Fibroblast of gingiva (primary cell): ENCODE measurements at regions not wholly inside any gene's neighbourhood (a gene's known extent, or its start where the extent isn't known, plus 50 kb on each side); places are given as distances from the start of the nearest gene placed in this dataset.

Source experiments
- DNase-seq: peaks from one replicate; pipeline ENCODE4 v3.0.0-alpha.2; 2011; ENCODE audit warnings: low read depth

DNA sequence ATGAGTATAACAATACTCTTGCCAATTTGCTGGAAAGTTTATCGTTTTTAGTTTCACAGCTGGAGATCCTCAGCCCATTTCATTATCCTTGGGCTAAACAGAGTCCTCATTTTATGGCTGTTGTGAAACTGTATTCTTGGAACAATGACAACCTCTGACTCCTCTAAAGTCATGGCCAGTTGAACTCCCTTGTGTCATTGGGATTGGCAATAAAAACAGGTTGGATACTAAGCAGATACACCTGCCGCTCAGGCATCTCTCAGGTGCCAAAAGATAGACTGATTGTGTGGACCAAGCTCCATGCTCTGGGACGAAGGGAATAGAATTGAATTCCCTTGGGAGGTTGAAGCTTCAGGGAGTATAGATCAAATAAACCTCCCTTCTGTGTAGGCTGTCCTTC lies 182.2 kb downstream of the WDR11 start:
- DNase-seq = no peak

DNA sequence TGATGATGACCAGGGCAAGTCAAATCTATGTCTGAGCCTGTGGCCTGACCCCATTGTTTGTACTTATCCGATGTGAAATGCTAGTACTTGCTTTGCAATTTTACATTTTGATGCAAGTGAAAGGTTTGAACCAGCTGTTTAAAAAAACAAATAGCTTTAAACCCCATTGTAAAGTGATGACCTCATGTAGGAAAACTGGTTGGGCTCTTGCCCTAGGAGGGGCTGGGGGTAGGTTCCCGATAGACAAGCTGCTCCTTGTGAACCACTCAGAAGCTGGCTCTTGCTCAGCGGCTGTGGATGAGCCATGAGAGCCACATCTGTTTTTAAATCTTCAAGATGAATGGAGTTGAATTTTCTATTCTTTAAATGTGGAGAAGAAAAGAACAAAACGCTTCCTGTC lies 185.3 kb downstream of the WDR11 start:
- DNase-seq = no peak

DNA sequence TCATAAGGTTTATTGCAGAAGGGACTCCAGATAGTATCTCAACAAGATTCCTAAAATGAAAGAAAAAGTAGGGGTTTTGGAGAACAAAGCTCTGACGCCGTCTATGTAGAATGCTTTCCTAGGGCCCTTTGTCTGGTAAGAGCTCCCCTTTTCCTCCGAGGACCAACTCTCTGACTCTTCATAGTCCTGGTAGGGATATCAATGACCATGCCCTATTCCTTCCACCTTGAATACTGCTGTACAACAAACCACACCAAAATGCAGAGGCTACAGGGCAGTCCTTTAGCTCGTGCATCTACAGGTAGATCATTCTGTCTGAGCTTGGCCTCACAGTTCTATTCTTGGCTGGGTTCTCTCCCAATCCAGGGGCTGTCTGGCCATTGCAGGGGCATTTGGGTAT lies 190.3 kb downstream of the WDR11 start:
- no peak for DNase-seq

DNA sequence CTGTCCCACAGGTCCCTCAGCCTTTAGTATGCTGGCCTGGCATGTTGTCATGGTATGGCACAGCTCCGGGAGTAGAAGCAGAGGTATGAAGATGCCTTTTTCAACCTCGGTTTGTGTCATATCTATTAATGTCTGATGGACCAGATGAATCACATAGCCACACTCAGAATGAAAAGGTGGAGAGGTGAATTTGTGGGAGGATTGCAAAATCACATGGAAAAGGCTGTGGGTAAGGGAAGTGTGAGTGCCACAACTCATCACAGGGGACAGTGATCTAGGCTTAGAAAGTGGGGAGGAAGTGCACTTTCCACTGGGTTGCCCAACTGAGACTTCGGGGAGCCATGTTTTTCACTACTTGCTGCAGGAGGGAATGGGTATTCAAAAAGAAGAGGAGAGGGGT lies 190.7 kb downstream of the WDR11 start:
- DNase-seq = no peak

DNA sequence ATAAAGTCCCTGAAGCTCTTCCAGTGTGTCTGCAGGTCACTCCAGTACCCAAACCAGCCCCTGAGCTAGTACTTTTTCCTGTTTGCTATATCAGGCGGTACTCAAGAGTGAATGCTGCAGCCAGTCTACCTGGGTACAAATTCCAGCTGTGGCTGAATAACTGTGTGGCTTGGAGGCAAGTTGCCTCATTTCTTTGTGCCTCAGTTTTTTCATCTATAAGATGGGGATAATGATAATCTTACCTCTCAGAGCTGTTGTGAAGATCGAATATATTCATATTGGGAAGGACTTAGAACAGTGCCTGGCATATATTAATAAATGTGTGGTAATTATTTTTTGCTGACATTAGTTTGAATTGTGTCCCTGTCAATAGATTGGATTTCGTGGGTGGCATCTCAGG lies 191.2 kb downstream of the WDR11 start:
- no peak for DNase-seq

DNA sequence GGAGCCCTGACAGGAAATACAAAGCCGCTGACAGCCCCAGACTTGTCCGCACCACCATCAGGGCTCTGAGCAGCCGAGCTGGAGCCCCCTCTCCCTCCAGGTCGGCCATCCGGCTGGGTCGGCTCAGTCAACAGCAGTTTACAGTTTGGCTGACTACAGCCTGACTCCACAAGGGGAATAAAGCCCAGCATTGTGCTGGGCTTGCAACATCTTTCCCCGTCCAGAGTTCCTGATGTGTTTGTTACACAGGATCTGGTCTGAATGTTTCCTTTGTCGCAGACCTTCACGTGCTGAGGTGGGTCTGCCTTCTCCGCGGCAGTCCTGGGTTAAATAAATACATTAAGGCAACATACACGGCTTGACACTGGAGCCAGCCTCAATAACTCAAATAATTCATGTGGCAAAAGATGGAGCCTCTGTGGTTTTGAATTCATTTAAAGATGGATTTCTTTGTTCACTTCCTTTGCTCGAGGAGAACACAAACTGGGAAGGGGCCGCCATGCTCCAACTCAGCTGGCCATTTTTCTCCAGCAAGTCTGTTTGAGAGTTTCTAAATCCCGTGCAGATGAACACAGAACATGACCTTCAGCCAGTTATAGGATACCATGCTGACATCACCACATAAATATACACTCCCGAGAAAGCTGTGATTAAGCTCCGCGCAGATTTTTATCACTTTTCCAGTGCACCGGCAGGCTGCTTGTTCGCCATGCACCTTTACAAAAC lies 192.1 kb downstream of the WDR11 start:
- DNase-seq = no peak

DNA sequence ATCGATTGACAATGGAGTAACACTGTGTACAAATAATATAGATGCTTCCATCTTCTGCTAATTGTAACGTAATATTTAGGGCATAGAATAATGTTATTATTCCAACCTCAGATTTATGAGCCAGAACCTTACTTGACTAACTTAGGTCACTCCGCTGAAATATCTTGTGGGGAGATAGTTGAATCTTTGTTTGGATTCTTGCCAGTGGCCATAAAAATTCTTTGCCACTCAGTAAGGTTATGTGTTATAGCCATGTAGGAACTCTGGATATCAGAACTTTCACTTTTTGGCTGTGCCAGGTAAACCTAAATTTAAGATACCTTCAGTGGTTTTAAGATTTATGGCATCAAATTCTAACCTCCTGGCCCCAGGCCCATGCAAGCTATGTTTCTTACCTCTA lies 197.6 kb downstream of the WDR11 start:
- DNase-seq = no peak

DNA sequence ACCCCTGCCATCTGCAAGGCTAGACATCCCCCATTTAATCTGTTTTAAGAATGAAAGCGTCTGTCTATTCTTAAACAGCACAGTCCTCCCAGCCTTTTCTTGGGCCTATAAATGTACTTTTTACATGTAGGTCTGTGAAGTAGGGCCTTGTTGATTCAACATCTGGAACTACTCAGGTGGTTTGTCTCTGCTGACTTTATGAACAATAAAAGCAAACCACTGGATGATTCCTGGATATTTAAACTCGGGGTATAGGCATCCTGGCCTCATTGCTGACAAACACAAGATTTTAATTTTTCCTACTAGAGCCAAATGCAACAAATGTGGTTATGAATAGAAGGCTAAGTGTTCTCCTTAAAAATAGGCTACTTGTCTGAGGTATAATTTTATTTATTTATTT lies 198.3 kb downstream of the WDR11 start:
- no peak for DNase-seq

GRCh38 chr10:121049923-121050322 lies 198.8 kb downstream of the WDR11 start:
- no peak for DNase-seq

DNA sequence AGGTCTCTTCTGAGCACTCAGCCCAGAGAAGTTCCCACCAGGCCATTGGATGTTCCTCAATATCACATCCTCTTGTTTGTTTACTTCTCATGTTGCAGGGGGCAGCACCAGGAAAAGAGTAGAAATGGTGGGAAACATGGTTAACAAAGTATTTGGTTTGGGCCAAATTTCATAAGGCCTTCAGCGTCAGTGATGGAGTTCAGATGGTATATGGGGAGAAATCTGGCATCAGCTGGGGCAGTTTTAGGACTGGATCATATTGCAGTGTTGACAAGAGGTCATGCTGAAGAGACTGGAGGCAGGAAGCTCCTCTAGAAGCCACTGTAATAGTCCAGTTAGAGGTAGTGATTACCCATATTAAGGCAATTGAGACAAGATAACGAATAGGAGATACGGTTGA lies 200.0 kb downstream of the WDR11 start:
- DNase-seq = no peak

DNA sequence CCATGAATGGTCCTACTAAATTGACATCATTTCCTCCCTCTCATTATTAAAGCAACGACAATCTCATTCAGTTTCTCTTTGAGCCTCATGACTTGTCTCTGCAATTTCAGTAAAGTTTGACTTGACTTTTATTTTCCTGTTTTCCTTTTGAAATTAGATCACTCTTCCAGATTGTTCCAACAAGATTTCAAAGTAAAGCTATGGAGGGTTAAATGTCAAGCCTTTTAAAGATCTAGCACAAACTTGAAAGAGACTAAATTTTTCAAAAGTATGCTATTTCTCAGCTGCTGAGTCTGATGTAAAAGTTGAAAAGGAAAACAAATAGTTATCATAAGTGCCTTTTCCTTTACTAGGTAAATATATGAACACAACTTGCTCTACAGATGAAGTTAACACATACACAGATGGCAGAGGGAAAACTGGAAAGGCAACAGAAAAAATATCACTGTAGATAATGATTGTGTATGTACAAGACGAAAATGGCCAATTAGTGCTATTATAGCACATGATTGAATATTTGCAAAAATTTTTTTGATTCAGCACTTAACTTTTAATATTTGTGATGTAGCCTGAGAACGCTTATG lies 200.6 kb downstream of the WDR11 start:
- DNase-seq = no peak

- no peak for DNase-seq
Observed at GRCh38 chr10:121053151-121053550, 202.0 kb downstream of the WDR11 start.

DNA sequence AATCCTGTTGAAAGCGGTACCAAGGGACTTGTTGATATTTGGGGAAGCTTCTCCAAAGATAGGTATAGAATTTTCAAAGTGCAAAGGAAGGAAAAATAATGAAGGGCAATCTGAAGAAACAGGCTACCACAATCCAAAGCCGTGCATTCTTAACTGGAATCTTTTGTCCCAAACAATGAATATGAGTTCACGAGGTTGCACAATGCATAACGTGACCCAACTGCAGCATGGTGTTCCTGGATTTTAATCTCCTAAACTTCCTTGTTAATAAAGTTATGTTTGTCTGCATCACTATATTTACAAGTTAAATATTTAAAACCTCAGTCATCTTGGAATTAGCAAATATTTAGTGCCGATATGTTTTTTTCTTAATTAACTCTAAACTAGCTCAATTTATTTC lies 203.7 kb downstream of the WDR11 start:
- peak; percentile 7 for DNase-seq

- no peak for DNase-seq
Observed at GRCh38 chr10:121057269-121057668, 206.1 kb downstream of the WDR11 start.

GRCh38 chr10:121058082-121058481 lies 206.9 kb downstream of the WDR11 start:
- no peak for DNase-seq

DNA sequence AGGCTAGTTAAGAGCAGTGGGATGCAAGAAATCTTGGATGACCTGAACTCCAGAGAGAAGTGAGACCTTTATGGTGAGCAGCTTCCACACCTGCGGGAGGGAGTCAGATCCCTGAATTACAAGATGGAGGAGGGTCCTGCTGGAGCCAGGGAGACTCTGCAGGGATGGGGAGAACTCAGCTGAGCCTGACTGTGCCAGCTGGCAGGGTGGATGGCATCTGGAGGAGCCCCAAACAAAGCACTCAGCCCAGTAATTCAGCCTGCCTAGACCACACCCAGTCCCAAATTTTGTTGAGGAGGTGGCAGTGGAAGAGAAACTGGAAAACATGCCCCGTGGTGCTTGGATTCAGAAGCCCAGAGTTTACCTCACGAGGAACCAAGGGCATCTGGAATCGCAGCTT lies 208.2 kb downstream of the WDR11 start:
- no peak for DNase-seq

GRCh38 chr10:121062115-121062514 lies 211.0 kb downstream of the WDR11 start:
- no peak for DNase-seq

DNA sequence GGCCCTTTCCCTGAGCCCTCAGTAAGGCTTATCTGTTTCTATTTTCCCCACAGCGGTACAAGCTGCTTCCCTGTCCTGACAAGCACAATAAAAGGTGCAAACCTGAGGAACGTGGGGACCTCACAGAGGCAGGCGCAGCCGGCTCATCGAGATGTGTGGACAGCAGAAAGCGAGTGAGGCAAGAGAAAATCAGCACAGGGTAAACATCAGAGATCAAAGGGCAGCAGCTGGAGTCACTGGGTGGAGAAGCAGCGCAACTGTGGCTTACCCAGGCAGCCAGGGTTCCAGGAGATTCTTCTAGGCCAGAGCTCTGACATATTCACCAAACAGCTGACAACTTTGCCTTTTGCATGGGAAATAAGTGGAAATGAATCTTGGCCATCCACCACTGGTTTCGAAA lies 212.6 kb downstream of the WDR11 start:
- no peak for DNase-seq

GRCh38 chr10:121064491-121064890 lies 213.3 kb downstream of the WDR11 start:
- no peak for DNase-seq

DNA sequence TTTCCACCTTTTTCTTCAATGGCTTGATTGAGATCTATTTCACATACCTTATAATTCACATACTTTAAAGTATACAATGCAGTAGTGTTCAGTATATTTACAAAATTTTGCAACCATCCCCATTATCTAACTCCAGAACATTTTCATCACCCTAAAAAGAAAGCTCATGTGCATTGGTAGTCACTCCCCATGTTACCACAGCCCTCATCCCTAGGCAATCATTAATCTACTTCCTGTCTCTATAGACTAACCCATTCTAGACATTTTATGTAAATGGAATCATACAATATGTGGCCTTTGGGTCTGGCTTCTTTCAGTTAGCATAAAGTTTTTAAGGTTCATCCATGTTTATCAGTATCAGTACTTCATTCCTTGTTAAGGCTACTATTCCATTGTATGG lies 214.2 kb downstream of the WDR11 start:
- no peak for DNase-seq

DNA sequence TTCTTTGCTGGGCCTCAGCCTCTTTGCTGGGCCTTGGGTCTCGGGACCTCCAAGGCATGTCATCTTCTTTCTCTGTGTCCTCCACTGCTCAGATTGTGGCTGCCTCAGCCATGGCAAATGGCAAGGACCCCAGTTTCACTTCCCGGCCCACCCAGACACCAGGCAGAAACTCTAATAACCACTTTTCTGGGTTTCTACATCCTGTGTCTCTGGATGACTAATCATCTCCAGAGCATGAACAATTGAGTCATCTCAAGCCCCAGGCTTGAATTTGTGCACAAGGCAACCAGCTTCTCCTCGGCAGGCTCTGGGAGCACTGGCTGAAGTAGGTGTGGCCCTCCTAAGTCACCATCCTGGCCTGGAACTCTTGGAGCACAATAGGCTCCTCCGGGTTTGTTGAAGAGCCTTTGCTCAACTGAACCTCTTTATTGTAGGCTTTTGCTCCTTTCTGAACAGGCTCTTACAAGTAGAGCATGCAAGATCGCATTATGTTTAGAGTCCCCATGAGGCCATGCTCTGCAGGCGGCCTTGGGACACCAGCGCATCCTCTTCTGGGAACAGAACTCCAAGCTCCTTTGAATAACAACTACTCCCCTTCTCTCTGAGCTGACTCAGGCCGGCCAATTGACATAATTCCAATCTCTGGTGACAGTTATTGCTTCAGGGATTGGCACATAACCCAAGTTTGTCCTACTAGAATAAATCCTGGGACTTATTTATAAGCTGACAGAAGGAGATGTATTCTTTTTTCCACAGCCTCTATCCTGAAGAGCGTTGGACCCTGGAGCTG lies 218.1 kb downstream of the WDR11 start:
- DNase-seq = peak; percentile 26

- DNase-seq = no peak
Observed at GRCh38 chr10:121070275-121071070, 219.3 kb downstream of the WDR11 start.

- no peak for DNase-seq
Observed at GRCh38 chr10:121071901-121072300, 220.7 kb downstream of the WDR11 start.
